H1 (cell line): ENCODE measurements at regions not wholly inside any gene's neighbourhood (a gene's known extent, or its start where the extent isn't known, plus 50 kb on each side); places are given as distances from the start of the nearest gene placed in this dataset.

ENCODE experiments used
- CTCF ChIA-PET: fragments of 300-600 bp; sonication (Branson Sonifier 250); formaldehyde crosslinking; loops from one replicate; lab custom pipeline; 2021; ENCODE audit not compliant: partially characterized antibody; lab: Charles Lee
- POLR2A ChIA-PET: fragments of 300-600 bp; sonication (Branson Sonifier 250); formaldehyde crosslinking; loops from one replicate; lab custom pipeline; 2021; ENCODE audit warnings: inconsistent platforms; ENCODE audit not compliant: partially characterized antibody; lab: Charles Lee
- DNase-seq, 2 experiments: peaks; one replicate each; pipeline versions ENCODE4 v3.0.0 to v3.0.0-alpha.2; 2010 to 2022; ENCODE audit warnings: low spot score in 2 of 2, low read depth in 1 of 2, mixed read lengths in 1 of 2
- FAIRE-seq: peaks from 2 replicates; lab custom pipeline; 2011; peaks lifted over from hg19 to GRCh38; lab: Jason Lieb, UNC
- H2AFZ ChIP-seq: 2 replicates; pipeline ENCODE4 v1.8.1; 2012; ENCODE audit warnings: low read length, inconsistent platforms
- H2AK5ac ChIP-seq: 2 replicates; pipeline ENCODE4 v1.6.1; 2013; ENCODE audit warnings: low read depth, low read length
- H2BK120ac ChIP-seq: replicated peaks from 2 replicates; pipeline ENCODE3; 2013; ENCODE audit warnings: low read depth, low read length, inconsistent platforms
- H2BK12ac ChIP-seq: 2 replicates; pipeline ENCODE4 v1.6.1; 2013; ENCODE audit warnings: low read depth, low read length
- H2BK15ac ChIP-seq: 2 replicates; pipeline ENCODE4 v1.6.1; 2013; ENCODE audit warnings: low read length
- H2BK20ac ChIP-seq: 2 replicates; pipeline ENCODE4 v1.6.1; 2013; ENCODE audit warnings: low read length
- H2BK5ac ChIP-seq: 2 replicates; pipeline ENCODE4 v1.6.1; 2013; ENCODE audit warnings: low read depth, low read length
- H3K14ac ChIP-seq: 2 replicates; pipeline ENCODE4 v1.6.1; 2013; ENCODE audit warnings: inconsistent platforms; ENCODE audit not compliant: insufficient read length
- H3K18ac ChIP-seq: 2 replicates; pipeline ENCODE4 v1.6.1; 2013; ENCODE audit warnings: low read length; ENCODE audit errors: extremely low read depth
- H3K23ac ChIP-seq: 2 replicates; pipeline ENCODE4 v1.6.1; 2013; ENCODE audit warnings: inconsistent platforms; ENCODE audit not compliant: insufficient read length
- H3K23me2 ChIP-seq: 2 replicates; pipeline ENCODE4 v1.6.1; 2013; ENCODE audit warnings: low read depth, low read length
- H3K27ac ChIP-seq: 2 replicates; pipeline ENCODE4 v1.6.1; 2011; ENCODE audit warnings: low read depth, low read length, inconsistent platforms
- H3K27me3 ChIP-seq, 4 experiments: replicated peaks in 1 of 4; 1 replicate in 1 of 4; 2 replicates in 3 of 4; pipeline versions ENCODE4 v1.6.1 to v1.8.1; 2011 to 2013; ENCODE audit warnings: low read length in 3 of 4, mild to moderate bottlenecking in 3 of 4, inconsistent platforms in 2 of 4, mixed read lengths in 2 of 4, moderate library complexity in 1 of 4; ENCODE audit not compliant: control insufficient read depth in 3 of 4, insufficient read depth in 3 of 4; ENCODE audit errors: extremely low read depth in 1 of 4
- H3K36me3 ChIP-seq, 4 experiments: 2 replicates each; pipeline versions ENCODE4 v1.6.1 to v1.8.1; 2011 to 2013; ENCODE audit warnings: mild to moderate bottlenecking in 4 of 4, low read length in 3 of 4, moderate library complexity in 2 of 4, control low read depth in 1 of 4, inconsistent platforms in 1 of 4; ENCODE audit not compliant: insufficient read depth in 4 of 4, control insufficient read depth in 2 of 4
- H3K4ac ChIP-seq: replicated peaks from 2 replicates; pipeline ENCODE3; 2013; ENCODE audit warnings: low read length, low read depth, mixed read lengths, inconsistent platforms; ENCODE audit not compliant: insufficient read length
- H3K4me1 ChIP-seq, 4 experiments: replicated peaks in 1 of 4; 1 replicate in 1 of 4; 2 replicates in 3 of 4; pipeline versions ENCODE4 v1.6.1 to v1.8.1; 2011 to 2013; ENCODE audit warnings: low read length in 3 of 4, inconsistent platforms in 2 of 4, mixed read lengths in 1 of 4; ENCODE audit not compliant: insufficient read depth in 4 of 4, control insufficient read depth in 3 of 4
- H3K4me2 ChIP-seq, 2 experiments: 2 replicates each; pipeline versions ENCODE4 v1.6.1 to v1.8.1; 2011 to 2013; ENCODE audit warnings: low read depth in 2 of 2, low read length in 2 of 2, control low read depth in 1 of 2, inconsistent platforms in 1 of 2, mild to moderate bottlenecking in 1 of 2; ENCODE audit not compliant: insufficient read depth in 1 of 2
- H3K4me3 ChIP-seq, 4 experiments: fragments of 200-600, 300-600 bp in 1 of 4; sonication (generic), shearing (Covaris generic), sonication (Bioruptor Twin) in 1 of 4; 2 replicates each; pipeline versions ENCODE4 v1.5.1 to v1.8.1; 2011 to 2016; ENCODE audit warnings: low read length in 4 of 4, low read depth in 3 of 4, control low read depth in 2 of 4, inconsistent platforms in 2 of 4, mild to moderate bottlenecking in 2 of 4, mixed read lengths in 1 of 4, moderate library complexity in 1 of 4; ENCODE audit not compliant: insufficient read depth in 2 of 4; ENCODE audit errors: extremely low read depth in 1 of 4
- H3K56ac ChIP-seq: replicated peaks from 2 replicates; pipeline ENCODE3; 2013; ENCODE audit warnings: low read depth, mild to moderate bottlenecking, mixed read lengths, low read length, inconsistent platforms; ENCODE audit not compliant: insufficient read length
- H3K79me1 ChIP-seq: 2 replicates; pipeline ENCODE4 v1.6.1; 2013; ENCODE audit warnings: low read depth, low read length, control low read depth
- H3K79me2 ChIP-seq, 2 experiments: 2 replicates each; pipeline versions ENCODE4 v1.6.1 to v1.8.1; 2012 to 2013; ENCODE audit warnings: low read length in 2 of 2, mild to moderate bottlenecking in 2 of 2, inconsistent platforms in 1 of 2; ENCODE audit not compliant: insufficient read depth in 2 of 2, control insufficient read depth in 1 of 2
- H3K9ac ChIP-seq, 4 experiments: replicated peaks in 1 of 4; 1 replicate in 1 of 4; 2 replicates in 3 of 4; pipeline versions ENCODE4 v1.6.1 to v1.8.1; 2011 to 2013; ENCODE audit warnings: low read depth in 3 of 4, low read length in 3 of 4, control low read depth in 2 of 4, mild to moderate bottlenecking in 2 of 4, moderate library complexity in 2 of 4, inconsistent platforms in 1 of 4; ENCODE audit errors: extremely low read depth in 1 of 4
- H3K9me3 ChIP-seq, 2 experiments: 2 replicates each; pipeline versions ENCODE4 v1.6.1 to v1.8.1; 2012 to 2013; ENCODE audit warnings: mild to moderate bottlenecking in 2 of 2, moderate library complexity in 2 of 2, control low read depth in 1 of 2, inconsistent platforms in 1 of 2, low read depth in 1 of 2, low read length in 1 of 2, mixed read lengths in 1 of 2; ENCODE audit not compliant: insufficient read depth in 2 of 2
- H4K20me1 ChIP-seq, 2 experiments: replicated peaks in 1 of 2; 2 replicates each; pipeline versions ENCODE3 to v1.8.1; 2011 to 2013; ENCODE audit warnings: inconsistent platforms in 2 of 2, low read length in 2 of 2, mild to moderate bottlenecking in 1 of 2; ENCODE audit not compliant: insufficient read depth in 2 of 2, control insufficient read depth in 1 of 2
- H4K5ac ChIP-seq: 2 replicates; pipeline ENCODE4 v1.6.1; 2013; ENCODE audit warnings: low read length, low read depth, mixed read lengths, inconsistent platforms; ENCODE audit not compliant: insufficient read length
- H4K8ac ChIP-seq: 2 replicates; pipeline ENCODE4 v1.8.0; 2013; ENCODE audit warnings: mild to moderate bottlenecking, moderate library complexity, low read length, inconsistent platforms; ENCODE audit not compliant: insufficient read depth; ENCODE audit errors: extremely low read depth
- H4K91ac ChIP-seq: replicated peaks from 2 replicates; pipeline ENCODE3; 2013; ENCODE audit warnings: low read length, mixed read lengths, inconsistent platforms; ENCODE audit not compliant: insufficient read length
- BACH1 ChIP-seq: IDR thresholded peaks from 2 replicates; pipeline ENCODE4 v1.6.1; 2012; ENCODE audit warnings: low read length, improper control_type of control experiment
- CEBPB ChIP-seq: IDR thresholded peaks from 2 replicates; pipeline ENCODE4 v1.6.1; 2012; ENCODE audit warnings: low read depth, low read length
- HDAC2 ChIP-seq, 2 experiments: fragments of 300-600 bp in 1 of 2; sonication (generic) in 1 of 2; IDR thresholded peaks; 2 replicates each; pipeline ENCODE4 v1.6.1; 2011 to 2012; ENCODE audit warnings: low read depth in 2 of 2, low read length in 2 of 2, mild to moderate bottlenecking in 2 of 2, moderate library complexity in 2 of 2, borderline replicate concordance in 1 of 2, inconsistent platforms in 1 of 2
- HDAC6 ChIP-seq: IDR thresholded peaks from one replicate; pipeline ENCODE4 v1.7.1; 2012; ENCODE audit warnings: low read depth, mild to moderate bottlenecking, inconsistent platforms, low read length, moderate library complexity
- JUN ChIP-seq: IDR thresholded peaks from 2 replicates; pipeline ENCODE4 v1.6.1; 2011; ENCODE audit warnings: low read depth, mild to moderate bottlenecking, improper control_type of control experiment, low read length
- NRF1 ChIP-seq: IDR thresholded peaks from 2 replicates; pipeline ENCODE4 v1.6.1; 2011; ENCODE audit warnings: mild to moderate bottlenecking, low read depth, low read length, improper control_type of control experiment
- POLR2A ChIP-seq, 2 experiments: IDR thresholded peaks; 1 replicate in 1 of 2; 2 replicates in 1 of 2; pipeline ENCODE4 v1.6.1; 2011; ENCODE audit warnings: low read depth in 2 of 2, low read length in 2 of 2, mild to moderate bottlenecking in 2 of 2; ENCODE audit errors: control extremely low read depth in 1 of 2
- SIX5 ChIP-seq: IDR thresholded peaks from 2 replicates; pipeline ENCODE4 v1.6.1; 2011; ENCODE audit warnings: mild to moderate bottlenecking, low read depth, low read length
- ZNF274 ChIP-seq: IDR thresholded peaks from 2 replicates; pipeline ENCODE4 v1.7.0; 2012; ENCODE audit warnings: low read length, borderline replicate concordance; ENCODE audit errors: extremely low read depth
- WGBS, 2 experiments: shearing (Covaris generic) in 1 of 2; methylation state at CpG; one replicate each; pipeline versions ENCODE4 v1.1.6 to v1.1.7; 2013 to 2015; ENCODE audit warnings: low lambda C conversion rate in 2 of 2, mixed read lengths in 2 of 2, inconsistent platforms in 1 of 2, low coverage in 1 of 2, missing lambda C conversion rate in 1 of 2; ENCODE audit not compliant: insufficient replicate concordance in 2 of 2, insufficient coverage in 1 of 2, insufficient read length in 1 of 2; ENCODE audit errors: extremely low coverage in 1 of 2, missing lambda C conversion rate in 1 of 2; 5-methylcytosine and 5-hydroxymethylcytosine counted together

- no peak overlapping the region for H2BK12ac ChIP-seq
- no peak overlapping the region for H4K91ac ChIP-seq
- H2AK5ac ChIP-seq: no peak overlapping the region
- no peaks in the 10 kb centered on the region for H3K4me1 ChIP-seq
- no peak overlapping the region for H3K4me3 ChIP-seq
- no peak overlapping the region for H2BK20ac ChIP-seq
- H3K23me2 ChIP-seq: no peaks in the 10 kb centered on the region
- no peak for FAIRE-seq
- H2BK120ac ChIP-seq: no peak overlapping the region
- no peak overlapping the region for H3K9ac ChIP-seq
- no peak overlapping the region for H4K5ac ChIP-seq
- H4K20me1 ChIP-seq: no peaks in the 10 kb centered on the region
- no peak overlapping the region for H2BK5ac ChIP-seq
- H3K18ac ChIP-seq: no peak overlapping the region
- no peak overlapping the region for H2AFZ ChIP-seq
- H3K23ac ChIP-seq: no peak overlapping the region
- no peaks in the 10 kb centered on the region for H3K9me3 ChIP-seq
- TF ChIP-seq CEBPB (no peak), HDAC6 (no peak), HDAC2 (IDR thresholded peaks at IDR 0.05; ENCODE audit: borderline replicate concordance in 1 of 2, low read depth in 2 of 2, low read length in 2 of 2) (no peak), ZNF274 (no peak), SIX5 (no peak), JUN (no peak), BACH1 (no peak), POLR2A (IDR thresholded peaks at IDR 0.05; ENCODE audit: control extremely low read depth in 1 of 2, low read depth in 2 of 2, low read length in 2 of 2) (no peak), NRF1 (no peak)
- TF ChIP-seq, all 59 proteins: peak for 0
- Histone ChIP-seq H3K14ac (no peak overlapping the region), H3K79me2 (no peaks in the 10 kb centered on the region), H3K79me1 (no peaks in the 10 kb centered on the region), H3K36me3 (no peaks in the 10 kb centered on the region), H4K8ac (no peak overlapping the region), H3K56ac (no peak overlapping the region), H3K27me3 (no peaks in the 10 kb centered on the region), H3K4me2 (no peak overlapping the region), H3K27ac (no peak overlapping the region), H3K4ac (no peak overlapping the region), H2BK15ac (no peak overlapping the region)
- no peak for DNase-seq
- WGBS, 2 experiments: 76% methylated on average over 2 of the region's 2 CpGs; no CpG with 5 or more reads in 1 of the 2 experiments
- ChIA-PET CTCF (no interaction called here), POLR2A (interaction anchor here (1.4 kb wide), 1 partner anchor 40 kb away, joined by 3 read pairs; no protein-coding TSS in a partner anchor)
Observed at GRCh38 chr9:38771593-38771992, 51.7 kb upstream of the FAM240B start.
